Left ventricle myocardium inferior (tissue), 1 donor: ENCODE measurements at regions not wholly inside any gene's neighbourhood (a gene's known extent, or its start where the extent isn't known, plus 50 kb on each side); places are given as distances from the start of the nearest gene placed in this dataset.

Experiments
- DNase-seq: peaks from one replicate; pipeline ENCODE4 v3.0.0-alpha.2; 2020
- H3K27ac ChIP-seq: fragments of 200-600 bp; replicated peaks from 2 replicates; pipeline ENCODE4 v1.8.0; 2021
- H3K27me3 ChIP-seq: fragments of 200-600 bp; 2 replicates; pipeline ENCODE4 v1.8.0; 2021; ENCODE audit warnings: low read depth
- H3K36me3 ChIP-seq: fragments of 200-600 bp; 2 replicates; pipeline ENCODE4 v1.8.0; 2021
- H3K4me1 ChIP-seq: fragments of 200-600 bp; 2 replicates; pipeline ENCODE4 v1.8.0; 2021
- H3K4me3 ChIP-seq: fragments of 200-600 bp; 2 replicates; pipeline ENCODE4 v1.8.0; 2021; ENCODE audit warnings: mild to moderate bottlenecking, moderate library complexity
- H3K9me3 ChIP-seq: fragments of 200-600 bp; replicated peaks from 2 replicates; pipeline ENCODE4 v1.8.0; 2021
- intact Hi-C: fragments of 100-400 bp; cut with micrococcal nuclease; formaldehyde crosslinking; loops from one replicate; pipeline ENCODE4 v1.11.0; 2022
- TF ChIP-seq, protein P1 (sequence below): fragments of 200-600 bp; IDR thresholded peaks from 2 replicates; pipeline ENCODE4 v1.8.0; 2021; ENCODE audit warnings: antibody characterized with exemption, mild to moderate bottlenecking, borderline replicate concordance
- donor health status: DM: no; HTN: yes; CAD: no; lungs with severe emphysema.

DNA sequence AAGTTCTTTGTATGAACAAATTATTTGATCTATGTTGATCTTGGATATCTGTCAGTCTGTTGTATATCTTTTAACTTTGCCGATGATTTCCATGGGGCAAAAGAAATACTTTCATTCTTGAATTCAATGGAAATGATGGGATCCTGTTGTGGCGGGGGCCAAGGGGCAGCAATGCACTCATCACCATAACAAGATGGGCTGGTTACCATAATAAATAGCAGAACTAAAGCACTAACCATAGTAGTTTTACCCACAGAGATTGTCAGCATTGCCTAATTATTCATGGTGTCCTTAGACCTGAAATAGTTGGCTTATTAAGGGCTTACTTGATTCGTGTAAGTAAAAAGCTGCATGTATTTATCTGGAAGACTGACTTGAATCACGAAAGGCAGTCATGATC lies 309.6 kb downstream of the RFC3 start:
- Histone ChIP-seq H3K27me3 (no peaks in the 10 kb centered on the region), H3K4me3 (no peak overlapping the region), H3K27ac (no peak overlapping the region), H3K9me3 (no peaks in the 10 kb centered on the region), H3K4me1 (no peaks in the 10 kb centered on the region), H3K36me3 (no peaks in the 10 kb centered on the region)
- intact Hi-C loops: no loop called here
- TF ChIP-seq, protein P1, sequence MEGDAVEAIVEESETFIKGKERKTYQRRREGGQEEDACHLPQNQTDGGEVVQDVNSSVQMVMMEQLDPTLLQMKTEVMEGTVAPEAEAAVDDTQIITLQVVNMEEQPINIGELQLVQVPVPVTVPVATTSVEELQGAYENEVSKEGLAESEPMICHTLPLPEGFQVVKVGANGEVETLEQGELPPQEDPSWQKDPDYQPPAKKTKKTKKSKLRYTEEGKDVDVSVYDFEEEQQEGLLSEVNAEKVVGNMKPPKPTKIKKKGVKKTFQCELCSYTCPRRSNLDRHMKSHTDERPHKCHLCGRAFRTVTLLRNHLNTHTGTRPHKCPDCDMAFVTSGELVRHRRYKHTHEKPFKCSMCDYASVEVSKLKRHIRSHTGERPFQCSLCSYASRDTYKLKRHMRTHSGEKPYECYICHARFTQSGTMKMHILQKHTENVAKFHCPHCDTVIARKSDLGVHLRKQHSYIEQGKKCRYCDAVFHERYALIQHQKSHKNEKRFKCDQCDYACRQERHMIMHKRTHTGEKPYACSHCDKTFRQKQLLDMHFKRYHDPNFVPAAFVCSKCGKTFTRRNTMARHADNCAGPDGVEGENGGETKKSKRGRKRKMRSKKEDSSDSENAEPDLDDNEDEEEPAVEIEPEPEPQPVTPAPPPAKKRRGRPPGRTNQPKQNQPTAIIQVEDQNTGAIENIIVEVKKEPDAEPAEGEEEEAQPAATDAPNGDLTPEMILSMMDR: no peak
- no peak for DNase-seq

DNA sequence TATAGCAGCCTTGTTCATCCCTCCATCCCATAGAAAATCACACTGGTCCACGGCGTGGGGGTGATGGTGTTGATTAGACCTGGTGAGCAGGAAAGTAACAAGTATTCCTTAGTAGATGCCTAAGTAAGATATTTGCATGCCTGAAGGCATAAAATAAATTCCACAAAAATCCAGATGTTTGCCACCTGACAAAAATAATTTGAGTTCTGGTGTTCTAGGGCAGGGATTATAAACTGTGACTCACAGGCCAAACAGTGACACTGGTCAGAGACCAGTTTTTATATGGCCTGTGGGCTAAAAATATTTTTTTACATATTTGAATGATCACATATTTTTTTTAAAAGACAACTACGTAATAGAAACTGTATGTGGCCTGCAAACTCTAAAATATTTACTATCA lies 310.7 kb downstream of the RFC3 start:
- no peak for DNase-seq
- H3K27ac ChIP-seq: no peak overlapping the region
- no peak overlapping the region for H3K4me3 ChIP-seq
- no peaks in the 10 kb centered on the region for H3K27me3 ChIP-seq
- TF ChIP-seq, protein P1: no peak
- no peaks in the 10 kb centered on the region for H3K4me1 ChIP-seq
- no peaks in the 10 kb centered on the region for H3K9me3 ChIP-seq
- no peaks in the 10 kb centered on the region for H3K36me3 ChIP-seq
- intact Hi-C loops: no loop called here

DNA sequence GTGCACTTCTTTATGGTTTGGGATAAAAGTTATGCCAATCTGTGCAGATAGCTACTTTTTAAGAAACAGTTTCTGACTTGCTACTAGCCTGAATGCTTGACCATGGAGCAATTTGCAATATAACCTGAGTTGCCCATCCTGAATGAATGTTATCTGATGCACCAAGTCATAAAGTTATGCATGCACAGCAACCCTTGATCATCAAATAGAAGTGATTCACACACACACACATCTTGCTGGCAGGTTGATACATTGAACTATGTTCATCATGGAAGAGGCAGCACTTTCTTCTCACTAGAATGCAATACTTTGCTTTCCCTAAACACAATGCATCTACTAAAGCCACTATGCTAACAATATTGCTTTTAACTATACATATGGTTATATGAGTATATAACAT lies 311.5 kb downstream of the RFC3 start:
- H3K36me3 ChIP-seq: no peaks in the 10 kb centered on the region
- no peaks in the 10 kb centered on the region for H3K9me3 ChIP-seq
- H3K27me3 ChIP-seq: no peaks in the 10 kb centered on the region
- intact Hi-C loops: no loop called here
- H3K27ac ChIP-seq: no peak overlapping the region
- TF ChIP-seq, protein P1: no peak
- no peak overlapping the region for H3K4me3 ChIP-seq
- DNase-seq: no peak
- no peaks in the 10 kb centered on the region for H3K4me1 ChIP-seq

DNA sequence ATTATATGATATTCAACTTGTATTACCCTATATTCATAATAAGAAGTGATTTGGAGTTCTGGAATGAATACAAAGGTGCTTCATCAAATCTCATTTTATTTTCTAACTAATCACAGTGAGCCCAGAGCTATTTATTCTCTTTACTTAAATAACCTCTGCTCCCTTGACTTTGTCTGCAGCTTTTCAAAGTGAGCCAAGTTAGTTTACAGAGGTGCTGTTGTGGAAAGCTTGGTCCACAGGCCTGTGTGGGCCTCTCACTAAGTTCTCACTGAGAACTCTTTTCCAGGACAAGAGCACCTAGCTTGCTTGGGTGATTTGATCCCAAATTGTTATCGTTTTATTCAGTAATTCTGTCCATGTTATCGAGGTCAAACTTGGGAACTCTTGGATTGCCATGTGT lies 319.3 kb downstream of the RFC3 start:
- no peaks in the 10 kb centered on the region for H3K36me3 ChIP-seq
- DNase-seq: no peak
- H3K4me3 ChIP-seq: no peak overlapping the region
- peaks cover 5% of the 10 kb centered on the region for H3K4me1 ChIP-seq
- intact Hi-C loops: no loop called here
- peaks cover 10% of the 10 kb centered on the region for H3K9me3 ChIP-seq
- TF ChIP-seq, protein P1: no peak
- H3K27me3 ChIP-seq: no peaks in the 10 kb centered on the region
- H3K27ac ChIP-seq: no peak overlapping the region

DNA sequence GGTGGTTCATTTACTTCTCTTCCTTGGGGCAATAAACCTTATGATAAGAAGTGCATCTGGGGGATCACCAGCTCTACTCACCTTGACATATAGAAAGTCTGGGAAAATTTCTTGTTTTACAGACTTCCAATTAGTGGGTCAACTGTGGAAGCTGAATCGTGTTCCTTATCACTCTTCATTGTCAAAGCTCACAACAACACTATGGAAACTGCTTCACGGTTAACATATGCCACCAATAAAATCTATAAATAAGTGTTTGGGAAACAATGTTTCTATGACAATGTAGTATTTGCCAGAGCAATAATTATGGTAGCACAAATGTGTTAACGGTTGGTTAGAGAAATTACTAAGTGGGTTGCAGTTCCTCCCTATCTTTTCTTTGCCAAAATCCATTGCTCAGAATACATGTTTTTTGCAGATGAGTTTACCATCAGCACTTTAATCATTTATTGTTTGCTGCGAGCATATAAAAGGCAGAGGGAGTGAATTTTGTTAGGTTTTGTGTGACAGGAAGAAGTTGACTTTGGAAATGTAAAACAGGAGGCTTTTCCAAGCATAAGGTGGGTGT lies 321.8 kb downstream of the RFC3 start:
- TF ChIP-seq, protein P1: no peak
- H3K36me3 ChIP-seq: no peaks in the 10 kb centered on the region
- H3K9me3 ChIP-seq: peaks cover 10% of the 10 kb centered on the region
- H3K27ac ChIP-seq: no peak overlapping the region
- H3K4me1 ChIP-seq: peaks cover 5% of the 10 kb centered on the region
- intact Hi-C loops: no loop called here
- no peak for DNase-seq
- H3K4me3 ChIP-seq: no peak overlapping the region
- no peaks in the 10 kb centered on the region for H3K27me3 ChIP-seq
